CD4-positive, alpha-beta T cell (primary cell): ENCODE measurements at regions not wholly inside any gene's neighbourhood (a gene's known extent, or its start where the extent isn't known, plus 50 kb on each side); places are given as distances from the start of the nearest gene placed in this dataset.

Source experiments
- ATAC-seq: fragments of 200-7000 bp; cut with Tn5 transposase; one replicate; pipeline ENCODE4 v1.10.0; 2022; ENCODE audit warnings: mild to moderate bottlenecking; ENCODE audit not compliant: poor library complexity
- CTCF ChIA-PET: fragments of 350-600 bp; sonication (Branson Sonifier 250); formaldehyde crosslinking; loops from one replicate; lab custom pipeline; 2021; ENCODE audit warnings: antibody characterized with exemption, inconsistent platforms; lab: Charles Lee
- POLR2A ChIA-PET: fragments of 350-600 bp; sonication (Branson Sonifier 250); formaldehyde crosslinking; loops from one replicate; lab custom pipeline; 2021; ENCODE audit warnings: antibody characterized with exemption, inconsistent platforms; lab: Charles Lee
- DNase-seq, 14 experiments: peaks; one replicate each; pipeline ENCODE4 v3.0.0-alpha.2; 2013 to 2020; ENCODE audit warnings: mixed read lengths in 2 of 14
- H3K27ac ChIP-seq, 2 donors: one replicate each; pipeline versions ENCODE4 v1.5.1 to v1.7.0; 2013; ENCODE audit warnings: low read length in 2 of 2, low read depth in 1 of 2, mild to moderate bottlenecking in 1 of 2
- H3K27me3 ChIP-seq, 2 experiments: 1 replicate in 1 of 2; 2 replicates in 1 of 2; pipeline versions ENCODE4 v1.6.1 to v1.7.0; 2013; ENCODE audit warnings: low read length in 2 of 2, control low read depth in 1 of 2, mild to moderate bottlenecking in 1 of 2, moderate library complexity in 1 of 2; ENCODE audit not compliant: insufficient read depth in 2 of 2, control insufficient read depth in 1 of 2
- H3K36me3 ChIP-seq: one replicate; pipeline ENCODE4 v1.6.1; 2013; ENCODE audit warnings: low read length, control low read depth; ENCODE audit not compliant: insufficient read depth
- H3K4me1 ChIP-seq: one replicate; pipeline ENCODE4 v1.6.1; 2013; ENCODE audit warnings: low read length, control low read depth; ENCODE audit not compliant: insufficient read depth
- H3K4me3 ChIP-seq: one replicate; pipeline ENCODE4 v1.5.1; 2013; ENCODE audit warnings: mild to moderate bottlenecking, low read length, moderate library complexity
- H3K9me3 ChIP-seq, 2 experiments: 1 replicate in 1 of 2; 2 replicates in 1 of 2; pipeline versions ENCODE4 v1.6.1 to v1.7.0; 2013; ENCODE audit warnings: low read length in 2 of 2, mild to moderate bottlenecking in 2 of 2, control low read depth in 1 of 2, moderate library complexity in 1 of 2; ENCODE audit not compliant: control insufficient read depth in 1 of 2, insufficient read depth in 1 of 2
- H3K27ac Mint-ChIP-seq: one replicate; pipeline ENCODE4 v1.8.0; 2020; ENCODE audit warnings: mixed read lengths
- H3K27me3 Mint-ChIP-seq: one replicate; pipeline ENCODE4 v1.8.0; 2021; ENCODE audit warnings: mixed read lengths
- H3K36me3 Mint-ChIP-seq: one replicate; pipeline ENCODE4 v1.8.0; 2021; ENCODE audit warnings: low read depth, mixed read lengths
- H3K4me1 Mint-ChIP-seq: one replicate; pipeline ENCODE4 v1.8.0; 2021; ENCODE audit warnings: low read depth, mixed read lengths
- H3K4me3 Mint-ChIP-seq: one replicate; pipeline ENCODE4 v1.8.0; 2020; ENCODE audit warnings: mild to moderate bottlenecking, mixed read lengths
- H3K9me3 Mint-ChIP-seq: one replicate; pipeline ENCODE4 v1.8.0; 2020; ENCODE audit warnings: mixed read lengths
- CTCF ChIP-seq: fragments of 200-600 bp; IDR thresholded peaks from one replicate; pipeline ENCODE4 v1.8.0; 2022; ENCODE audit warnings: antibody characterized with exemption, mild to moderate bottlenecking
- intact Hi-C, 2 experiments: fragments of 100-400 bp; cut with DNase I in 1 of 2; cut with micrococcal nuclease in 1 of 2; formaldehyde crosslinking; loops; one replicate each; pipeline versions ENCODE4 v1.15.1 to v1.9.0; 2023 to 2025; cut with DNase I, micrococcal nuclease

- DNase-seq: no peak
- no peak for TF ChIP-seq CTCF
- Histone ChIP-seq H3K4me1 (no peaks in the 10 kb centered on the region), H3K27ac (no peak overlapping the region), H3K9me3 (no peaks in the 10 kb centered on the region), H3K27me3 (no peaks in the 10 kb centered on the region), H3K4me3 (no peak overlapping the region), H3K36me3 (no peaks in the 10 kb centered on the region)
- POLR2A ChIA-PET: no interaction called here
- no peak overlapping the region for H3K4me3 Mint-ChIP-seq
- H3K36me3 Mint-ChIP-seq: no peaks in the 10 kb centered on the region
- H3K27me3 Mint-ChIP-seq: peaks cover 8% of the 10 kb centered on the region
- H3K27ac Mint-ChIP-seq: no peak overlapping the region
- CTCF ChIA-PET: no interaction called here
- H3K9me3 Mint-ChIP-seq: no peaks in the 10 kb centered on the region
- no peaks in the 10 kb centered on the region for H3K4me1 Mint-ChIP-seq
- intact Hi-C loops: no loop called here
- no peak for ATAC-seq
Measured at GRCh38 chr10:4526311-4526731, 299.7 kb upstream of the AKR1E2 start.

- Histone ChIP-seq H3K4me1 (no peaks in the 10 kb centered on the region), H3K4me3 (no peak overlapping the region), H3K36me3 (no peaks in the 10 kb centered on the region), H3K27ac (no peak overlapping the region), H3K9me3 (no peaks in the 10 kb centered on the region), H3K27me3 (no peaks in the 10 kb centered on the region)
- H3K27ac Mint-ChIP-seq: no peak overlapping the region
- H3K27me3 Mint-ChIP-seq: peaks cover 7% of the 10 kb centered on the region
- no peaks in the 10 kb centered on the region for H3K36me3 Mint-ChIP-seq
- no peaks in the 10 kb centered on the region for H3K9me3 Mint-ChIP-seq
- DNase-seq (no peak), ATAC-seq (no peak)
- ChIA-PET CTCF (no interaction called here), POLR2A (no interaction called here)
- intact Hi-C loops: no loop called here
- no peaks in the 10 kb centered on the region for H3K4me1 Mint-ChIP-seq
- no peak for TF ChIP-seq CTCF
- H3K4me3 Mint-ChIP-seq: no peak overlapping the region
Measured at GRCh38 chr10:4525103-4525502, 300.9 kb upstream of the AKR1E2 start.

GRCh38 chr10:4522296-4523000, 303.6 kb upstream of the AKR1E2 start:
- Histone ChIP-seq H3K27ac (no peak overlapping the region), H3K4me1 (no peaks in the 10 kb centered on the region), H3K4me3 (no peak overlapping the region), H3K9me3 (no peaks in the 10 kb centered on the region), H3K27me3 (no peaks in the 10 kb centered on the region), H3K36me3 (no peaks in the 10 kb centered on the region)
- H3K36me3 Mint-ChIP-seq: no peaks in the 10 kb centered on the region
- H3K4me3 Mint-ChIP-seq: no peak overlapping the region
- no peak for DNase-seq
- CTCF ChIA-PET: no interaction called here
- peaks cover 8% of the 10 kb centered on the region for H3K27me3 Mint-ChIP-seq
- H3K27ac Mint-ChIP-seq: no peak overlapping the region
- no peaks in the 10 kb centered on the region for H3K9me3 Mint-ChIP-seq
- POLR2A ChIA-PET: no interaction called here
- no peaks in the 10 kb centered on the region for H3K4me1 Mint-ChIP-seq
- intact Hi-C loops: no loop called here
- TF ChIP-seq CTCF: no peak
- ATAC-seq: no peak
